ENCODE measurements at regions not wholly inside any gene's neighbourhood (a gene's known extent, or its start where the extent isn't known, plus 50 kb on each side); places are given as distances from the start of the nearest gene placed in this dataset.

DNA sequence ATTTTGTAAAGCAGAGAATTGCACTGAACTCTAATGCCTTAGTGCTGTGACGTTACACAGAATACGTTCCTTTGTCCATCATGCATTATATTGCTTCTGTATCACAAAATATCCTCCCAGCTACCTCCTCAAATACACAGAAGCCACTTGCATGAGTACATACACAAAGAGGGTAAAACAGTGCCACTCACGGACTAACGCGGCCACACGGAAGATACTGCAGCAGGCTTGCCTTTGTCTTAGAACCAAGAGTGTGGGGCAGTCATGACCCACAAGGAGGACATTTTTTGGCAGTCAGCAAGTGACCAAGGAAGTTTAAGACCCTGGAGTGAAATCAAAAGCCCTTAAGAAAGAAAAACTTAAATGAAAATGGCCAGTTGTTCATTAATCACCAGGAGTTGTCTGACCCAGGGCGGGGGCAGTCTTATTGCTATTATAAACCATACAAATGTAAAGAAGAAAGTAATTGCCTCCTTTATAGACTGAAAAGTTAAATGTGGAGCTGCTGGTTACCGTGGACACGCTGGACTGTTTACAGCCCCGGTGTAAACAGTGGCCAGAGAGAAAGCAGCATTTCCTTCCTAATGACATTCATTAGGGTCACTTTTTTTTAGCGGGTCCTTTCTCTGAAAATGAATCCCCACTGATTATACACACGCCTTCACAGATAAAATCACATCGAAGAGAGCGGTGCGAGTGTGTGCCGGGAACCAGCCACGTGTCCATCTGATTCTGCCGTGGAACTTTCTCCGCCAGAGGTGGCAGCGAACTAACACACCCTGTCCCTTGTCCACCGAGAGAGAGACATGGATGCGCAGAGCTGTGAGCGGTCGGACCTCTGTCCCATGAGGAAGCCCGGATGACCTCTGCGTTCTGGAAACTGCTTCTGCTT, 66.8 kb downstream of the SOX1 start:
- no peak overlapping the region for H3K9ac ChIP-seq
- no peaks in the 10 kb centered on the region for H3K9me2 ChIP-seq (ENCODE audit: insufficient read depth)
- H3K79me2 ChIP-seq (ENCODE audit: insufficient read depth), result no peaks in the 10 kb centered on the region
- in situ Hi-C loops (cut with MboI), result no loop called here
- no peak overlapping the region for H2AFZ ChIP-seq
- H3K27ac ChIP-seq, result no peak overlapping the region
- H3F3A ChIP-seq (ENCODE audit: insufficient read depth), result no peaks in the 10 kb centered on the region
- no peaks in the 10 kb centered on the region for H3K4me1 ChIP-seq (ENCODE audit: insufficient read depth)
- no peaks in the 10 kb centered on the region for H3K27me3 ChIP-seq (replicated peaks; ENCODE audit: insufficient read depth)
- no peak overlapping the region for H3K4me2 ChIP-seq (ENCODE audit: unreplicated experiment)
- H4K20me1 ChIP-seq (ENCODE audit: insufficient read depth), result no peaks in the 10 kb centered on the region
- no peaks in the 10 kb centered on the region for H3K36me3 ChIP-seq (ENCODE audit: low read depth)
- DNase-seq, result no peak
- H3K9me3 ChIP-seq (ENCODE audit: low read depth), result no peaks in the 10 kb centered on the region
- no peak overlapping the region for H3K4me3 ChIP-seq
- WGBS, 2 experiments (ENCODE audit: low coverage in 1 of 2, low lambda C conversion rate in 2 of 2, missing lambda C conversion rate in 2 of 2), result 45 to 54% methylated on average over 26 of the region's 26 CpGs
- TF ChIP-seq EZH2 (IDR thresholded peaks at IDR 0.05; ENCODE audit: insufficient read depth, poor library complexity, severe bottlenecking) (no peak), EZH2phosphoT487 (IDR thresholded peaks at IDR 0.05; ENCODE audit: insufficient read depth, low read depth) (no peak)

DNA sequence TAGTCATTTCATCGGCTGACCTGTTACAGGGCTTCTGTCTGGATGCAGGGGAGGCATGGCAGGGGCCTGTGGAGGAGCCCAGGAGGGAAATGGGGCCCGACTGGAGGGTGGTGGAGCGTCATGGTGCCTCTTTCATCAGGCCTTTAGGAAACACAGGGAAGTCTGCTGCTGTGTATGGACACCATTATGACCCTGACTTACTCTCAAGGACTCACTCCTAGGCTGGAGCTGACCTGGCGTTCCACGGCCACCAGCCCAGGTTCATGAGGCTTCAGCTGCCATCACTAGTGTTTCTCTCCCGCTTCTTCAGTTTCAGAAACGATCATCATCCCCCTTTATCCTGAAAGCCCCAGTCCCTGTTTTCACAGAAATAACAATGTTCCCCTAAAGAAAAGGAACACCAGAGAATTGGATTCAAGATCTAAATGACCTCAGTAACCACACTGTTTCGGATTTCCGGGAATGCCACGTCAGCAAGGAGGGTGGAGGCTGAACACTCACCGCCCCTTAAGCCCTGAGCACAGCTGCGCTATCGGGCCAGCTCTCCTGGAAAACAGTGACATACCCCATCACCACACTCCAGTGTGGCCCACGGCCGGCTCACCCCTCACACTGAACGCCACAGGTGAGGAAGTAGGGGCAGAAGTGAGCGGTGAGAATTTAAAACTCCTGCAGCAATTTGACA, 67.6 kb downstream of the SOX1 start:
- no peak overlapping the region for H3K4me3 ChIP-seq
- no peaks in the 10 kb centered on the region for H3F3A ChIP-seq (ENCODE audit: insufficient read depth)
- 49 to 52% methylated on average over 17 of the region's 17 CpGs for WGBS, 2 experiments (ENCODE audit: low coverage in 1 of 2, low lambda C conversion rate in 2 of 2, missing lambda C conversion rate in 2 of 2)
- TF ChIP-seq EZH2 (IDR thresholded peaks at IDR 0.05; ENCODE audit: insufficient read depth, poor library complexity, severe bottlenecking), result no peak
- no peak for TF ChIP-seq EZH2phosphoT487 (IDR thresholded peaks at IDR 0.05; ENCODE audit: insufficient read depth, low read depth)
- H3K4me2 ChIP-seq (ENCODE audit: unreplicated experiment), result no peak overlapping the region
- no peaks in the 10 kb centered on the region for H3K9me3 ChIP-seq (ENCODE audit: low read depth)
- no peak overlapping the region for H3K9ac ChIP-seq
- in situ Hi-C loops (cut with MboI), result no loop called here
- H3K4me1 ChIP-seq (ENCODE audit: insufficient read depth), result no peaks in the 10 kb centered on the region
- no peaks in the 10 kb centered on the region for H4K20me1 ChIP-seq (ENCODE audit: insufficient read depth)
- H3K79me2 ChIP-seq (ENCODE audit: insufficient read depth), result no peaks in the 10 kb centered on the region
- H3K27me3 ChIP-seq (replicated peaks; ENCODE audit: insufficient read depth), result no peaks in the 10 kb centered on the region
- H2AFZ ChIP-seq, result no peak overlapping the region
- DNase-seq, result no peak
- H3K27ac ChIP-seq, result no peak overlapping the region
- no peaks in the 10 kb centered on the region for H3K36me3 ChIP-seq (ENCODE audit: low read depth)
- no peaks in the 10 kb centered on the region for H3K9me2 ChIP-seq (ENCODE audit: insufficient read depth)

- in situ Hi-C loops (cut with MboI), result no loop called here
- Histone ChIP-seq H3K36me3 (ENCODE audit: low read depth) (no peaks in the 10 kb centered on the region), H3K79me2 (ENCODE audit: insufficient read depth) (no peaks in the 10 kb centered on the region), H2AFZ (no peak overlapping the region), H3K27me3 (replicated peaks; ENCODE audit: insufficient read depth) (no peaks in the 10 kb centered on the region), H3K9ac (no peak overlapping the region), H3K4me3 (no peak overlapping the region), H4K20me1 (ENCODE audit: insufficient read depth) (no peaks in the 10 kb centered on the region), H3K4me2 (ENCODE audit: unreplicated experiment) (no peak overlapping the region), H3K9me3 (ENCODE audit: low read depth) (no peaks in the 10 kb centered on the region), H3K9me2 (ENCODE audit: insufficient read depth) (no peaks in the 10 kb centered on the region), H3K27ac (no peak overlapping the region), H3F3A (ENCODE audit: insufficient read depth) (no peaks in the 10 kb centered on the region), H3K4me1 (ENCODE audit: insufficient read depth) (no peaks in the 10 kb centered on the region)
- TF ChIP-seq EZH2phosphoT487 (IDR thresholded peaks at IDR 0.05; ENCODE audit: insufficient read depth, low read depth), result no peak
- TF ChIP-seq EZH2 (IDR thresholded peaks at IDR 0.05; ENCODE audit: insufficient read depth, poor library complexity, severe bottlenecking), result no peak
- DNase-seq, result no peak
- 17 to 23% methylated on average over 7 of the region's 7 CpGs for WGBS, 2 experiments (ENCODE audit: low coverage in 1 of 2, low lambda C conversion rate in 2 of 2, missing lambda C conversion rate in 2 of 2)
Observed at GRCh38 chr13:112136095-112136494, 69.1 kb downstream of the SOX1 start.

GRCh38 chr13:112137144-112137543, 70.2 kb downstream of the SOX1 start:
- Histone ChIP-seq H3K27me3 (replicated peaks; ENCODE audit: insufficient read depth) (no peaks in the 10 kb centered on the region), H3K4me2 (ENCODE audit: unreplicated experiment) (no peak overlapping the region), H3F3A (ENCODE audit: insufficient read depth) (no peaks in the 10 kb centered on the region), H3K4me3 (no peak overlapping the region), H2AFZ (no peak overlapping the region), H3K36me3 (ENCODE audit: low read depth) (no peaks in the 10 kb centered on the region), H3K4me1 (ENCODE audit: insufficient read depth) (no peaks in the 10 kb centered on the region), H3K9me3 (ENCODE audit: low read depth) (no peaks in the 10 kb centered on the region), H3K79me2 (ENCODE audit: insufficient read depth) (no peaks in the 10 kb centered on the region), H3K27ac (no peak overlapping the region), H3K9ac (no peak overlapping the region), H3K9me2 (ENCODE audit: insufficient read depth) (no peaks in the 10 kb centered on the region), H4K20me1 (ENCODE audit: insufficient read depth) (no peaks in the 10 kb centered on the region)
- 17 to 21% methylated on average over 6 of the region's 6 CpGs for WGBS, 2 experiments (ENCODE audit: low coverage in 1 of 2, low lambda C conversion rate in 2 of 2, missing lambda C conversion rate in 2 of 2)
- TF ChIP-seq EZH2phosphoT487 (IDR thresholded peaks at IDR 0.05; ENCODE audit: insufficient read depth, low read depth), result no peak
- no peak for TF ChIP-seq EZH2 (IDR thresholded peaks at IDR 0.05; ENCODE audit: insufficient read depth, poor library complexity, severe bottlenecking)
- in situ Hi-C loops (cut with MboI), result no loop called here
- DNase-seq, result no peak
